Activated CD8-positive, alpha-beta T cell treated with anti-CD3 and anti-CD28 coated beads for 36 hours (primary cell): ENCODE measurements at regions not wholly inside any gene's neighbourhood (a gene's known extent, or its start where the extent isn't known, plus 50 kb on each side); places are given as distances from the start of the nearest gene placed in this dataset.

ENCODE experiments used
- ATAC-seq: fragments of 200-7000 bp; cut with Tn5 transposase; one replicate; pipeline ENCODE4 v1.10.0; 2021; ENCODE audit warnings: mild to moderate bottlenecking, moderate library complexity
- CTCF ChIA-PET: fragments of 350-600 bp; sonication (Branson Sonifier 250); formaldehyde crosslinking; loops from one replicate; lab custom pipeline; 2021; ENCODE audit warnings: antibody characterized with exemption; lab: Charles Lee
- POLR2A ChIA-PET: fragments of 350-600 bp; sonication (Branson Sonifier 250); formaldehyde crosslinking; loops from one replicate; lab custom pipeline; 2021; ENCODE audit warnings: antibody characterized with exemption; lab: Charles Lee
- DNase-seq: peaks from one replicate; pipeline ENCODE4 v3.0.0-alpha.2; 2020
- H3K27ac Mint-ChIP-seq: one replicate; pipeline ENCODE4 v1.8.0; 2021; ENCODE audit warnings: mild to moderate bottlenecking, mixed read lengths
- H3K27me3 Mint-ChIP-seq: one replicate; pipeline ENCODE4 v1.8.0; 2021; ENCODE audit warnings: mixed read lengths
- H3K36me3 Mint-ChIP-seq: one replicate; pipeline ENCODE4 v1.8.0; 2021; ENCODE audit warnings: low read depth, mixed read lengths
- H3K4me1 Mint-ChIP-seq: one replicate; pipeline ENCODE4 v1.8.0; 2021; ENCODE audit warnings: low read depth, mixed read lengths
- H3K4me3 Mint-ChIP-seq: one replicate; pipeline ENCODE4 v1.8.0; 2021; ENCODE audit warnings: mild to moderate bottlenecking, moderate library complexity, mixed read lengths
- H3K9me3 Mint-ChIP-seq: one replicate; pipeline ENCODE4 v1.8.0; 2021; ENCODE audit warnings: mixed read lengths
- CTCF ChIP-seq: fragments of 200-600 bp; IDR thresholded peaks from one replicate; pipeline ENCODE4 v1.8.0; 2022; ENCODE audit warnings: antibody characterized with exemption, mild to moderate bottlenecking
- intact Hi-C: fragments of 100-400 bp; cut with micrococcal nuclease; formaldehyde crosslinking; loops from one replicate; pipeline ENCODE4 v1.10.0; 2022

DNA sequence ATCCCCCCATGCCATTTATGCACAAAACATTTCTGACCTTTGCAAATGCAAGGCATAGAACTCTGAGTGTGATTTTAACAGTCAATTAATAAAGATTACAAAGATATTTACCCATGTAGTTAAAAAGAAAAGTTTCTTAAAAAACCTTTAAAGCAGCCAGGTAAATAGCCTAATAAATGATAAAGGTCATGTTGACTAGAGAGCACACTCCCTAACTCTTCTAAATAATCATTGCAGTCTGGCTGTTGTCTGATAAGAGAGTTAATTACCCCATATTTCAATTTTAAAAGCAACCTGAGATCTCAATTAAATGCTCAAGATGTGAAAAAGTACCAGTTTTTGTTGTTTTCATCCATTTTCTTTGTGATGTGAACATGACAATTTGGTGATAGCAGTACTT, 291.5 kb upstream of the SMIM31 start:
- no peak overlapping the region for H3K4me3 Mint-ChIP-seq
- no peaks in the 10 kb centered on the region for H3K4me1 Mint-ChIP-seq
- no peak overlapping the region for H3K27ac Mint-ChIP-seq
- no peaks in the 10 kb centered on the region for H3K27me3 Mint-ChIP-seq
- peaks cover 6% of the 10 kb centered on the region for H3K9me3 Mint-ChIP-seq
- CTCF ChIA-PET = no interaction called here
- TF ChIP-seq CTCF = no peak
- ATAC-seq (no peak), DNase-seq (no peak)
- POLR2A ChIA-PET = no interaction called here
- H3K36me3 Mint-ChIP-seq = no peaks in the 10 kb centered on the region
- intact Hi-C loops = no loop called here

DNA sequence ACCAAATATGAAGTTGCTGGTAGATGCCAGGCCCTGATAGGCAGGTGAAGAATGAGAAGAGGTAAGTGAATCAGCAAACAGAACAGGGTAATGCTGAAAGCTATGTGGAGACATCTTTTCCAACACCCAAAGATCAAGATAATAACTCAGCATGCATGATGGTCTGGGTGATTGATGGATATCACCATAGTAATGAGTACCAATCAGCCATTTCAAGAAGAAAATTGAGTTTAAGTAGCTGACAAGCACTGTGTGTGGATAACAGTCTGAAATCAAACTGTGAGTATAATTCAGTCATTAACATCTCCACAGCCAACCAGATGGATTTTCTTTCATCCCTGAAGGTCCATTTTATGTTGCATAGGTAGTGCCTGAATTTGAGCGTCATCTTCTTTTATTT, 289.6 kb upstream of the SMIM31 start:
- H3K4me3 Mint-ChIP-seq = no peak overlapping the region
- no peaks in the 10 kb centered on the region for H3K27me3 Mint-ChIP-seq
- H3K4me1 Mint-ChIP-seq = no peaks in the 10 kb centered on the region
- peaks cover 4% of the 10 kb centered on the region for H3K9me3 Mint-ChIP-seq
- intact Hi-C loops = no loop called here
- no peak for TF ChIP-seq CTCF
- ChIA-PET CTCF (no interaction called here), POLR2A (no interaction called here)
- no peaks in the 10 kb centered on the region for H3K36me3 Mint-ChIP-seq
- H3K27ac Mint-ChIP-seq = no peak overlapping the region
- no peak for ATAC-seq
- DNase-seq = no peak

DNA sequence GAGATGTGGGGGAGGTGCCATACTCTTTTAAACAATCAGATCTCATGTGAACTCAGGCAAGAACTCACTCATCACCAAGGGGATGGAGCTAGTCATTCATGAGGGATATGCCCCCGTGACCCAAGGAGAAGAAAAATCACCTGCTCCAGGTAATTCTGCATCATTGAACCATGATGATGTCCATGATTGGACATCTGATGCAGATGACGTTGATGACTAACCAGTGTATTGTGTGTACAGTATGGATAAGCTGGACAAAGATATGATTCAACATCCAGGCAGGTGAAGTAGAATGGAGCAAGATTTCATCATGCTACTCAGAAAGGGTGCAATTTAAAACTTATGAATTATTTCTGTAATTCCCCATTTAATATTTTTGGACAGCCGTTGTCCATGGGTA, 286.4 kb upstream of the SMIM31 start:
- ChIA-PET POLR2A (no interaction called here), CTCF (no interaction called here)
- no peak for TF ChIP-seq CTCF
- DNase-seq (no peak), ATAC-seq (no peak)
- Mint-ChIP-seq H3K36me3 (no peaks in the 10 kb centered on the region), H3K4me3 (no peak overlapping the region), H3K27ac (no peak overlapping the region), H3K27me3 (no peaks in the 10 kb centered on the region), H3K4me1 (no peaks in the 10 kb centered on the region), H3K9me3 (no peaks in the 10 kb centered on the region)
- intact Hi-C loops = no loop called here

- ChIA-PET POLR2A (interaction anchor here (0.6 kb wide), 1 partner anchor 1898 kb away, joined by 3 read pairs; no protein-coding TSS in a partner anchor), CTCF (no interaction called here)
Observed at GRCh38 chr4:164481306-164482091, 272.4 kb upstream of the SMIM31 start.

More at GRCh38 chr4:164481306-164482091, 272.4 kb upstream of the SMIM31 start:
- Mint-ChIP-seq H3K27me3 (no peaks in the 10 kb centered on the region), H3K4me1 (no peaks in the 10 kb centered on the region), H3K36me3 (no peaks in the 10 kb centered on the region), H3K4me3 (no peak overlapping the region), H3K9me3 (no peaks in the 10 kb centered on the region), H3K27ac (no peak overlapping the region)
- intact Hi-C loops = no loop called here
- no peak for DNase-seq
- no peak for ATAC-seq
- no peak for TF ChIP-seq CTCF
